ENCODE measurements at regions not wholly inside any gene's neighbourhood (a gene's known extent, or its start where the extent isn't known, plus 50 kb on each side); places are given as distances from the start of the nearest gene placed in this dataset.
"Not testable (repeated sequence)": the region's sequence is repeated elsewhere in the genome, so short reads cannot be mapped to it uniquely, and the experiment has no call there.

- POLR2A ChIA-PET: no interaction called here
- Mint-ChIP-seq H3K27me3 (peaks cover 8% of the 10 kb centered on the region), H3K36me3 (ENCODE audit: low read depth) (no peaks in the 10 kb centered on the region), H3K4me3 (no peak overlapping the region), H3K27ac (no peak overlapping the region), H3K9me3 (ENCODE audit: low read depth) (no peaks in the 10 kb centered on the region), H3K4me1 (no peaks in the 10 kb centered on the region)
- CTCF ChIA-PET: interaction anchor here (1.6 kb wide), 1 partner anchor 8 kb away, joined by 3 read pairs; no protein-coding TSS in a partner anchor
- no peak for DNase-seq
- intact Hi-C loops (cut with DNase I, micrococcal nuclease): no loop called here
- no peak for ATAC-seq
Observed at GRCh38 chr4:147104768-147105167, 159.1 kb upstream of the TTC29 start.

DNA sequence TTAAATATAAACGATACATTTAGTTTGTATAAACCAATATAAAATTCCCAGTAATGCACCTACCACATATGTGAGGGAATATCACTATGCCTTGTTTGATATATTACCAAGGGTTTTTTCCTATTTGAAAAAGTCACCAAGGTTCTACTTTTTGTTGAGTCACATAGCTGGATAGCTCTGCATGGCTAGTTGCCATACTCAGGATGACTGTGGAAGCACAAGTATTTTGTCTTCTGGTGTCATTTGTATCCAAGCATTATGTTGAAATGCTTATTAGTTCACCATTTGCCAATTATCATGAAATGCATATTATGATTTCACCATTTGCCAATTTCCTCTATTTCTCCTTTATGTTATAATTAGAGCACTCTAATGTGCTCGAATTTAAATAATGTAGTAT is 162.7 kb upstream of the TTC29 start:
- Mint-ChIP-seq H3K9me3 (ENCODE audit: low read depth) (no peaks in the 10 kb centered on the region), H3K27me3 (peaks cover 4% of the 10 kb centered on the region), H3K27ac (no peak overlapping the region), H3K36me3 (ENCODE audit: low read depth) (no peaks in the 10 kb centered on the region), H3K4me1 (no peaks in the 10 kb centered on the region), H3K4me3 (no peak overlapping the region)
- no peak for DNase-seq
- ChIA-PET CTCF (interaction anchor here (0.6 to 2.5 kb wide), 3 partner anchors 12 to 662 kb away, joined by 3 to 16 read pairs (median 3); no protein-coding TSS in a partner anchor), POLR2A (no interaction called here)
- ATAC-seq: no peak
- intact Hi-C loops (cut with DNase I, micrococcal nuclease): no loop called here

DNA sequence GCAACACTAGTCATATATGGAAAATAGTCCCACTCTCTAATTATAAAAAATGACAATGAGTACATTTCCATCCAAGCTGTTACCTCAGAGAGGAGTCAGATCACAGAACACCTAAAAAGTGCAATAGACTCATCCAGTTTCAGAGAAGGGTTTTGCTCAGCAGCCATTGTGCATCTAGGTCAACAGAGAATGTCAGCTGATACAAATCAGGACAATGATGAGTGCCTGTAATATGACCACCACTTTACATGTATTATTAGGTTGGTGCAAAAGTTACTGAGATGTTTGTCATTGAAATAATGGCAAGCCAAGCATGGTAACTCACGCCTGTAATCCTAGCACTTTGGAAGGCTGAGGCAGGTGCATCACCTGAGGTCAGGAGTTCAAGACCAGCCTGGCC is 164.1 kb upstream of the TTC29 start:
- peaks cover 3% of the 10 kb centered on the region for H3K9me3 Mint-ChIP-seq (ENCODE audit: low read depth)
- H3K4me3 Mint-ChIP-seq: no peak overlapping the region
- H3K4me1 Mint-ChIP-seq: no peaks in the 10 kb centered on the region
- CTCF ChIA-PET: interaction anchor here (0.5 to 2.5 kb wide), 2 partner anchors 13 to 253 kb away, joined by 3 to 16 read pairs; no protein-coding TSS in a partner anchor
- ATAC-seq: no peak
- no peak for DNase-seq
- peaks cover 4% of the 10 kb centered on the region for H3K27me3 Mint-ChIP-seq
- POLR2A ChIA-PET: no interaction called here
- intact Hi-C loops (cut with DNase I, micrococcal nuclease): no loop called here
- no peak overlapping the region for H3K27ac Mint-ChIP-seq
- no peaks in the 10 kb centered on the region for H3K36me3 Mint-ChIP-seq (ENCODE audit: low read depth)

DNA sequence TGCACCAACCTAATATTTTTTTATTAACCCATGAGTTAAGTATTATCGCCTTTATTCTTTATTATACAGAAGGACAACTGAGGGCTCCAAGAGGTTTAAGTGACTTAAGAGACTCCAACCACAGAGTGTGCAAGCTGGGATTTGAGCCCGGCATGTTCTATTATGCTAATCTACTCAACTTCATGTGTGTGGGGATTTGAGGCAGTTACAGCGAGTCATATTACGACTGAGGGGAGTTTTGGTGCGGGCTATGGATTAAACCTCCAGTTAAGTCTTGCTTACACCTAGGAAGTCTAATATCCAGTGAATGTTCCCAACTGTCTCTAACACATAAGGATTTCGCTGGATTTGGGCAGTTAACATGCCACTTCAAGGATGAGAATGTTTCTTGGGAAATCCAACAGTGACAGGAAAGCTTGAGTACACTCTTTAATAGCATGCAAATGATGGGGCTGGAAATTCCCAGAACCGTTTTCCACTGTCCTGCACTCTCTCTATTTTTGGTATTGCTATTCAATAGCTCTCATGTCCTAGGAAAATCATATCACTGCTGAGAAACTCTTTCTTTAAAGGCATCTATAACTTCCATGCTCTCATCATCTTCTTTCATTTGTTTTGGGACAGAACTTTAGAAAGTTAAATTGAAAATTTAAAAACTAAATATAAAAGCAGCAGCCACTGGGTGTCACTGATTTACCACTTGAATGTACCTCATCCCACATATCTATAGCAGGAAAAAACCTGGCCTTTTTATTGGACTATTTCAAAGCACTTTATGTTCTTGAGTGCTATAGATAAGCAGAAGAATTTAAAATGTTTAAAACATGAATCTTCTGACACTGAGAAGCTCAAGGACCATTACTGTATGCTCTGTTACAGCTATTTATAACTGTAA is 165.1 kb upstream of the TTC29 start:
- CTCF ChIA-PET: interaction anchor here (1.2 kb wide), 1 partner anchor 13 kb away, joined by 3 read pairs; no protein-coding TSS in a partner anchor
- Mint-ChIP-seq H3K27ac (no peak overlapping the region), H3K9me3 (ENCODE audit: low read depth) (peaks cover 3% of the 10 kb centered on the region), H3K27me3 (peaks cover 4% of the 10 kb centered on the region), H3K4me3 (no peak overlapping the region), H3K36me3 (ENCODE audit: low read depth) (no peaks in the 10 kb centered on the region), H3K4me1 (no peaks in the 10 kb centered on the region)
- no peak for DNase-seq
- POLR2A ChIA-PET: no interaction called here
- ATAC-seq: no peak
- intact Hi-C loops (cut with DNase I, micrococcal nuclease): no loop called here

GRCh38 chr4:147112196-147112595 is 166.5 kb upstream of the TTC29 start:
- intact Hi-C loops (cut with DNase I, micrococcal nuclease); ATAC-seq; CTCF ChIA-PET: not testable (repeated sequence)

GRCh38 chr4:147117431-147117830 is 171.8 kb upstream of the TTC29 start:
- peaks cover 6% of the 10 kb centered on the region for H3K27me3 Mint-ChIP-seq
- DNase-seq (no peak), ATAC-seq (no peak)
- H3K9me3 Mint-ChIP-seq (ENCODE audit: low read depth): peaks cover 3% of the 10 kb centered on the region
- no peaks in the 10 kb centered on the region for H3K36me3 Mint-ChIP-seq (ENCODE audit: low read depth)
- intact Hi-C loops (cut with DNase I, micrococcal nuclease): no loop called here
- no peak overlapping the region for H3K4me3 Mint-ChIP-seq
- no peaks in the 10 kb centered on the region for H3K4me1 Mint-ChIP-seq
- H3K27ac Mint-ChIP-seq: no peak overlapping the region
- CTCF ChIA-PET: no interaction called here
- POLR2A ChIA-PET: no interaction called here

More at GRCh38 chr4:147112196-147112595, 166.5 kb upstream of the TTC29 start:
- DNase-seq; POLR2A ChIA-PET; H3K9me3 Mint-ChIP-seq (ENCODE audit: low read depth); H3K27ac Mint-ChIP-seq; H3K27me3 Mint-ChIP-seq; H3K4me1 Mint-ChIP-seq; H3K36me3 Mint-ChIP-seq (ENCODE audit: low read depth); H3K4me3 Mint-ChIP-seq: not testable (repeated sequence)

GRCh38 chr4:147118528-147118927 is 172.9 kb upstream of the TTC29 start:
- Mint-ChIP-seq H3K4me3 (no peak overlapping the region), H3K36me3 (ENCODE audit: low read depth) (no peaks in the 10 kb centered on the region), H3K27ac (no peak overlapping the region), H3K4me1 (no peaks in the 10 kb centered on the region), H3K27me3 (peaks cover 4% of the 10 kb centered on the region), H3K9me3 (ENCODE audit: low read depth) (peaks cover 3% of the 10 kb centered on the region)
- ChIA-PET POLR2A (no interaction called here), CTCF (no interaction called here)
- ATAC-seq: no peak
- intact Hi-C loops (cut with DNase I, micrococcal nuclease): no loop called here
- no peak for DNase-seq

DNA sequence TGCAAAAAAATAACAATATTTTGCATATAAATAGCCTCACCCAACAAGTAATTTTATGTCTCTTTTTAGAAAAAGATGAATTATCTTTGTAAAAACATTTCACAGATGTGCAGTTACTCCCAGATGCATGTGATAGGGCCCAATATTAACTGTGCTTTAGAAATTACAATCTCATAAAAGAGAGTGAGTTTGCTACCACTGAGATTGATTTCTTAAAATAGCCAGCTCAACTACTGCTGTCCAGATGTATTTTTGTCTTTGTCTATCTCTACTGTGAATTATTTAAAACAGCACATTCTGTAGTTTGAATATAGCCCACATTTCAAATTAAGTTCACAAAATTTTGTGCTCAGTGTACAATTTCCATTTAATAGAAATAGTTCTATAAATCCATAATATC is 177.0 kb upstream of the TTC29 start:
- Mint-ChIP-seq H3K4me3 (no peak overlapping the region), H3K4me1 (no peaks in the 10 kb centered on the region), H3K27me3 (peaks cover 15% of the 10 kb centered on the region), H3K36me3 (ENCODE audit: low read depth) (no peaks in the 10 kb centered on the region), H3K9me3 (ENCODE audit: low read depth) (no peaks in the 10 kb centered on the region), H3K27ac (no peak overlapping the region)
- ATAC-seq (no peak), DNase-seq (no peak)
- intact Hi-C loops (cut with DNase I, micrococcal nuclease): no loop called here
- POLR2A ChIA-PET: no interaction called here
- CTCF ChIA-PET: interaction anchor here (1.1 kb wide), 1 partner anchor 91 kb away, joined by 3 read pairs; no protein-coding TSS in a partner anchor

GRCh38 chr4:147123146-147123545 is 177.5 kb upstream of the TTC29 start:
- intact Hi-C loops (cut with DNase I, micrococcal nuclease): no loop called here
- H3K9me3 Mint-ChIP-seq (ENCODE audit: low read depth): no peaks in the 10 kb centered on the region
- ChIA-PET CTCF (interaction anchor here (1.1 kb wide), 1 partner anchor 91 kb away, joined by 3 read pairs; no protein-coding TSS in a partner anchor), POLR2A (no interaction called here)
- H3K27ac Mint-ChIP-seq: no peak overlapping the region
- H3K4me3 Mint-ChIP-seq: no peak overlapping the region
- ATAC-seq (no peak), DNase-seq (no peak)
- peaks cover 15% of the 10 kb centered on the region for H3K27me3 Mint-ChIP-seq
- H3K36me3 Mint-ChIP-seq (ENCODE audit: low read depth): no peaks in the 10 kb centered on the region
- H3K4me1 Mint-ChIP-seq: no peaks in the 10 kb centered on the region

DNA sequence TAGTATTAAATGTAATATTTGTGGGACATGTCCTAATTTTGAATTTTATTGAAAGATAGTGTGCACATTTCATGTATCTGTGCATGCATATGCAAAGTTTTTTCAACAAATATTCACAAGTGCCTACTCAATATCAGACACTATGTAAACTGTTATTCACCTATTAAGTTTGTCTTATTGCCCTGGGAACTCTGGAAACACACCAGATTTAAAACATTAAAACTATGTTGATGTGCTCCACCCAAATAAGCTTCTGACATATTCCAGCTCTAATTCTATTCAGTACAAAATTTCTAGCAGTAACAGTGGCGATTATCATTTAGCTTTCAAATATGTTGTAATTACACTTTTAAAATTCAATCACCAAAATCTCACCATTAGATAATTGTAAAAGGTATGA is 183.1 kb upstream of the TTC29 start:
- no peak overlapping the region for H3K4me3 Mint-ChIP-seq
- peaks cover 11% of the 10 kb centered on the region for H3K27me3 Mint-ChIP-seq
- no peak for DNase-seq
- no peaks in the 10 kb centered on the region for H3K9me3 Mint-ChIP-seq (ENCODE audit: low read depth)
- intact Hi-C loops (cut with DNase I, micrococcal nuclease): no loop called here
- no peak overlapping the region for H3K27ac Mint-ChIP-seq
- CTCF ChIA-PET: no interaction called here
- POLR2A ChIA-PET: no interaction called here
- ATAC-seq: no peak
- H3K36me3 Mint-ChIP-seq (ENCODE audit: low read depth): no peaks in the 10 kb centered on the region
- H3K4me1 Mint-ChIP-seq: no peaks in the 10 kb centered on the region

DNA sequence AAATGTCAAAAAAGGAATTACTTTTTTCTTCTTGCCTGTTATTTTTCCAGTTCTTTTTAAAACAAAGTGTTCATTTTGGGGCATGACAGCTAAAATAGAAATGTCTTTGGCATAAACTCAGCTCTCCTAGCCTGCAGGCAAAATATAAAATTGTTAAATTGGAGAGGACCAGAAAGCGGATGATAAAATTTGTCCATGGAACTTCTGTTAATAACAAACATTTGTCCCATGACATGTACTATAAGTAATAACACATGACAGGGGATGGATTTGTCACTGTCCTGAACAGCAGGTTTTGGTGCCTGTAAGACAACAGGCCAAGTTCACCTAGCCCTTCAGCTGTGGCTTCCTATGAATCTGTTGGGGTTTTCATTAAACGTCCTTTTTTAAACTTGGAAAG is 184.0 kb upstream of the TTC29 start:
- H3K27ac Mint-ChIP-seq: no peak overlapping the region
- CTCF ChIA-PET: interaction anchor here (1.5 kb wide), 1 partner anchor 32 kb away, joined by 3 read pairs; no protein-coding TSS in a partner anchor
- ATAC-seq (no peak), DNase-seq (no peak)
- H3K4me1 Mint-ChIP-seq: no peaks in the 10 kb centered on the region
- POLR2A ChIA-PET: no interaction called here
- peaks cover 9% of the 10 kb centered on the region for H3K27me3 Mint-ChIP-seq
- H3K9me3 Mint-ChIP-seq (ENCODE audit: low read depth): no peaks in the 10 kb centered on the region
- no peaks in the 10 kb centered on the region for H3K36me3 Mint-ChIP-seq (ENCODE audit: low read depth)
- intact Hi-C loops (cut with DNase I, micrococcal nuclease): no loop called here
- no peak overlapping the region for H3K4me3 Mint-ChIP-seq

DNA sequence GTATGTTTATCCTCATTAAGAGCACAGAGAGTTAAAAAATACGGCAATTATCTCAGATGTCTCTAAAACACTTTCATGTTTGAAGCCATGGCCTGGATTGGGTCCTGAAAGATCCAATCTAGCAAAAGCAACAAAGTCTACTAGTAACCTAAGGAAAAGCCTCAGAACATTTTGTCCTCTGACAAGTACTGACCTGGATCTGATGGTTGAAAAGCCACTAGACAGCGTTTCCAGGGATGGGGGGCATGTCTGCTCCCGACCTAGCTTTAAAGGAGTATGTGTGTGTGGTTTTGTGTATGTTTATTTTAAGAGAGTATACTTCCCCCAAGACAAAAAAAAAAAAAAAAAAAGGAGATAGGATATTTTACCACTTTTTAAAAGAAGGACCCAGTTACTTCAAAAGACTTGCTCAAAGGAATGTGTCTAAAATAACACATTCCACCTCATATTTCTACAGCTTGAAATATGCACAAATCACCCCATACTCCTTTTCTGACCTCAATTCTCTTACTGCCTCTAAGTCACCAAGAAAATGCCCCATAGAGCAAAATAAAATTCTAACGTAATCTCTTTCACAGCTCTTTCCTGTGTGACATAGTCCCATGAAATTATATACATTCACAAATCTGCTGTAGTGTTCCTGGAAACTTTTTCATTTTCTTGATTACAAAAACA is 189.0 kb upstream of the TTC29 start:
- Mint-ChIP-seq H3K9me3 (ENCODE audit: low read depth) (no peaks in the 10 kb centered on the region), H3K4me3 (no peak overlapping the region), H3K27ac (no peak overlapping the region), H3K4me1 (no peaks in the 10 kb centered on the region), H3K36me3 (ENCODE audit: low read depth) (no peaks in the 10 kb centered on the region), H3K27me3 (peaks cover 9% of the 10 kb centered on the region)
- ChIA-PET POLR2A (no interaction called here), CTCF (interaction anchor here (0.6 to 0.7 kb wide), 2 partner anchors 40 to 796 kb away, joined by 3 read pairs; no protein-coding TSS in a partner anchor)
- ATAC-seq: no peak
- intact Hi-C loops (cut with DNase I, micrococcal nuclease): no loop called here
- no peak for DNase-seq

All from activated CD4-positive, alpha-beta T cell treated with anti-CD3 and anti-CD28 coated beads for 36 hours (primary cell).